ENCODE measurements at regions not wholly inside any gene's neighbourhood (a gene's known extent, or its start where the extent isn't known, plus 50 kb on each side); places are given as distances from the start of the nearest gene placed in this dataset.
A peak's percentile ranks its signal among the peaks of the same experiment; 100 is the strongest.

DNA sequence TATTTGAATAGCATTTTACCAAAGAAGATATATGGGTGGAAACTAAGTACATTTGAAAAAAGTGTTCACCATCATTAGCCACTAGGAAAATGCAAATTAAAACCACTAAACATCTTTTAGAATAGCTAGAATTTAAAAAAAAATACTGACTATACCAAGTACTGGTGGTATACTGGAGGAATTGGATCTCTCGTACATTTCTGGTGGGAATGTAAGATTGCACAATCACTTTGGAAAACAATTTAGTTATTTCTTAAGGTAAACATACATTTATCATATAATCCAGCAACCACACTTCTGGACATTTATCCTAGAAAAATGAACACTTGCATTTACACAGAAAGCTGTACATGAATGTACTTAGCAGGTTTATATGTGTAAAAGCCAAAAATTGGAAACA lies 303.5 kb downstream of the MID1IP1 start:
- H3K4me3 ChIP-seq (ENCODE audit: low read depth, low read length): no peak overlapping the region
- TF ChIP-seq, protein P1, sequence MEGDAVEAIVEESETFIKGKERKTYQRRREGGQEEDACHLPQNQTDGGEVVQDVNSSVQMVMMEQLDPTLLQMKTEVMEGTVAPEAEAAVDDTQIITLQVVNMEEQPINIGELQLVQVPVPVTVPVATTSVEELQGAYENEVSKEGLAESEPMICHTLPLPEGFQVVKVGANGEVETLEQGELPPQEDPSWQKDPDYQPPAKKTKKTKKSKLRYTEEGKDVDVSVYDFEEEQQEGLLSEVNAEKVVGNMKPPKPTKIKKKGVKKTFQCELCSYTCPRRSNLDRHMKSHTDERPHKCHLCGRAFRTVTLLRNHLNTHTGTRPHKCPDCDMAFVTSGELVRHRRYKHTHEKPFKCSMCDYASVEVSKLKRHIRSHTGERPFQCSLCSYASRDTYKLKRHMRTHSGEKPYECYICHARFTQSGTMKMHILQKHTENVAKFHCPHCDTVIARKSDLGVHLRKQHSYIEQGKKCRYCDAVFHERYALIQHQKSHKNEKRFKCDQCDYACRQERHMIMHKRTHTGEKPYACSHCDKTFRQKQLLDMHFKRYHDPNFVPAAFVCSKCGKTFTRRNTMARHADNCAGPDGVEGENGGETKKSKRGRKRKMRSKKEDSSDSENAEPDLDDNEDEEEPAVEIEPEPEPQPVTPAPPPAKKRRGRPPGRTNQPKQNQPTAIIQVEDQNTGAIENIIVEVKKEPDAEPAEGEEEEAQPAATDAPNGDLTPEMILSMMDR (IDR thresholded peaks at IDR 0.05; ENCODE audit: low read depth, low read length): no peak
- DNase-seq (ENCODE audit: low read depth, low spot score): no peak
- in situ Hi-C loops (cut with HindIII; ENCODE audit: low sequenced_read_pairs): no loop called here

DNA sequence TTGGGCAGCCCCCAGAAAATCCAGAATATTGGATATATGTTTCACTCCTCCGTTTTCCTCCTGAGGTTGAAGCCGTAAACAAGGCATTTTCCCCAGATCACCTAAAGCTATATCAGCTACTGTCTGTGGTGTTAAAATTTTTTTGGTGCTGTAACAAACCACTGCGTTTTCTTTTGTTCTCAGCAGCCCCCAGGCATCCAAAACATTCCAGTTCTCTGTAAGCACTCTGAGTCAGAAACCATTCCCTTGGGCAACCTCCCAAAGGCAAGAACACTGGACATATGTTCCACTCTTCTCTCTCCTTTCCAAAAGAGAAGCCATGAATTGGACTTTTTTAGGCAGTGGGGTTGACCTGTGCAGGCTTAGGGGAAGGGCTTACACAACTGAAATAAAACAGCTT lies 310.9 kb downstream of the MID1IP1 start:
- TF ChIP-seq, protein P1 (IDR thresholded peaks at IDR 0.05; ENCODE audit: low read depth, low read length): no peak
- peak; percentile 42 for DNase-seq (ENCODE audit: low read depth, low spot score)
- in situ Hi-C loops (cut with HindIII; ENCODE audit: low sequenced_read_pairs): no loop called here
- no peak overlapping the region for H3K4me3 ChIP-seq (ENCODE audit: low read depth, low read length)

DNA sequence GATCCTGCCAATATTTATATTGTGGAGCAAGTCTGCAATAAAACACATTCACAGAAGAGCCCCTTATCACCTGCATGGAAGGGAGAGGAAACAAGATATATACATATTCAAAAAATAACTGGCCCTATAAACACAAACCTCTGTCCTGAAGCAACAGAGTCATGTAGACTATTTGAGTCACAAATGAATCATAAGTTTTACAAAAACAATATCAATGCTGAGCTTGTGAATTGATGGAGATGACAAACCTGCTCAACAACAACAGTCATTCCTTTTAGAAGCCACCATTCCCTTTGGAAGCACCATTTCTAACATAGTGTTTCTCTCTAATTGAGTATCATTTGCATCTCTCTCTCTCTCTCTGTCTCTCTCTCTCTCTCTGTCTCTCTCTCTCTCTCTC lies 313.9 kb downstream of the MID1IP1 start:
- in situ Hi-C loops (cut with HindIII; ENCODE audit: low sequenced_read_pairs): no loop called here
- no peak overlapping the region for H3K4me3 ChIP-seq (ENCODE audit: low read depth, low read length)
- DNase-seq (ENCODE audit: low read depth, low spot score): no peak
- TF ChIP-seq, protein P1 (IDR thresholded peaks at IDR 0.05; ENCODE audit: low read depth, low read length): no peak

DNA sequence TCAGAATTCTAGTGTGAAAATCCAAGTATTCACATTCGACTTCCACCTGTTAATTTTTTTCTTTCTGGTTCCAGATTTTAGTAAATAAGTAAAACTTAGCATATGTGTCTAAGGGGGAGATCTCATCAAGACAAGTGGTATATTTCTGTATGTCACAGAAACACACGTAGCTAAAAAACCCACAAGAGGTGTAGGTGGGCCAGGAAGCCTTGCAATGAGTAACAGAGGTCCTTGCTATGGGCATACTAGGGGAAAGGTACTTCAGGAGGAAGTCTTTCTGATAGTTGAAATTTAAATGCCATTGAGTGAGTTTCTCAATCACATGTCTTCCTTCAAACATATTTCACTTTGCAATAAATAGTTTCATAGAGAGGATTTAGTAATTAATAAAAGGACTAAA lies 315.8 kb downstream of the MID1IP1 start:
- in situ Hi-C loops (cut with HindIII; ENCODE audit: low sequenced_read_pairs): no loop called here
- TF ChIP-seq, protein P1 (IDR thresholded peaks at IDR 0.05; ENCODE audit: low read depth, low read length): no peak
- no peak for DNase-seq (ENCODE audit: low read depth, low spot score)
- H3K4me3 ChIP-seq (ENCODE audit: low read depth, low read length): no peak overlapping the region

DNA sequence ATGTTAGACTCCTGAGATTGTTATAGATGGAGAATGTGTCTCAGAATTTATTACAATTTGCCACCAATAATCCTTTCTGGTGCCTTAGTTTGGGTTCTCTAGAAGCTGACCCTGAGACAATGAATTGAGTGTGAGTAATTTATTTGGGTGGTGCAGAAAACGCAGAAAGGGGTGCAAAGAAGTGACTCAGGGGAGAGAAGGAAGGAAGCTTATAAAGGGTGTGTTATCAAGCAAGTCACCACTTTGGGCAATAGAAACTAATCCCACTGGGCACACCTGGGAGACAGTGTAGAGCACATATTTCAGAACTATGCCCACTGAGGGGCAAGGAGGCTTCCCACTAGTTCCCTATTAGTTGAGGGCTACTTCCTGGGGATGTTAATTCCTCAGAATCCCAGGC lies 320.6 kb downstream of the MID1IP1 start:
- TF ChIP-seq, protein P1 (IDR thresholded peaks at IDR 0.05; ENCODE audit: low read depth, low read length): no peak
- DNase-seq (ENCODE audit: low read depth, low spot score): no peak
- in situ Hi-C loops (cut with HindIII; ENCODE audit: low sequenced_read_pairs): no loop called here

DNA sequence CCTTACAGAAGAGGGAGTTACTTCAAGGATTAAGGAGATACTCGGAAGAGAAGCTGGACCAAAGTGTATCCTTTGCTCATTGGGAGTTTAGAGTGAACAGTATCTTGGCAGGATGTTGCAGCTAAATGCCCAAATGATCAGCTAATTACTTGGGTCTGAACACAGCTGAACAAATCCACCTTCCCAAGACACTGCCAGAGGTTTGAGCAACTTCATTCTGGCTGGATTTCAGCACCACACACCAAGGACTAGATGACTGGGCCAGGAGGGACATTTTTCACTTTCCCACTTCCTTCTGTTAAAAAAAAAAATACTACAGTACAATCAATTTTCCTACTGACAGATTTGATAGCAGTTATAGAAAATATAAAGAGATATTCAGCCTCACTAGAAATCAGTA lies 324.6 kb downstream of the MID1IP1 start:
- no peak overlapping the region for H3K4me3 ChIP-seq (ENCODE audit: low read depth, low read length)
- in situ Hi-C loops (cut with HindIII; ENCODE audit: low sequenced_read_pairs): no loop called here
- TF ChIP-seq, protein P1 (IDR thresholded peaks at IDR 0.05; ENCODE audit: low read depth, low read length): no peak
- DNase-seq (ENCODE audit: low read depth, low spot score): no peak

More for the DNA sequence above, 320.6 kb downstream of the MID1IP1 start:
- no peak overlapping the region for H3K4me3 ChIP-seq (ENCODE audit: low read depth, low read length)

DNA sequence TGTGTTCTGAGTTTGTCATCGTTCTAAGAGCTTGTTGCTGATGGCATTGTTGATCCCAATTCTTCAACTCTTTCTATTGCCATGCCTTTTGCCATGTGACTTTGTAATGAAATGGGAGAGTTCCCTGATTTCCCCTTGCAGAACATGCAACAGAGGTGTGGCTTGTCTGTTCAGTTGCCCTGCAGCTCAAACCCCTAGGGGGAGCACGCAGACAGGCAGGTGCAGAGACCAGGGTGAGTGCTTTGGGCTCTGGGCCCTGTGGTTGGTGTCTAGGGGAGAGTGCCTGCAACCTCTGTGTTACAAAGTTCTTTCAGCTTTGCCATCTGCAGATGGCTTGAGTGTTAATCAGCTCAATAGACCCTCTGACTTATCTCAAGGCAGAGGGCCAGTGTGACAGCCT lies 332.7 kb downstream of the MID1IP1 start:
- TF ChIP-seq, protein P1 (IDR thresholded peaks at IDR 0.05; ENCODE audit: low read depth, low read length): no peak
- in situ Hi-C loops (cut with HindIII; ENCODE audit: low sequenced_read_pairs): no loop called here
- no peak for DNase-seq (ENCODE audit: low read depth, low spot score)
- H3K4me3 ChIP-seq (ENCODE audit: low read depth, low read length): no peak overlapping the region
